ENCODE measurements at regions not wholly inside any gene's neighbourhood (a gene's known extent, or its start where the extent isn't known, plus 50 kb on each side); places are given as distances from the start of the nearest gene placed in this dataset.

DNA sequence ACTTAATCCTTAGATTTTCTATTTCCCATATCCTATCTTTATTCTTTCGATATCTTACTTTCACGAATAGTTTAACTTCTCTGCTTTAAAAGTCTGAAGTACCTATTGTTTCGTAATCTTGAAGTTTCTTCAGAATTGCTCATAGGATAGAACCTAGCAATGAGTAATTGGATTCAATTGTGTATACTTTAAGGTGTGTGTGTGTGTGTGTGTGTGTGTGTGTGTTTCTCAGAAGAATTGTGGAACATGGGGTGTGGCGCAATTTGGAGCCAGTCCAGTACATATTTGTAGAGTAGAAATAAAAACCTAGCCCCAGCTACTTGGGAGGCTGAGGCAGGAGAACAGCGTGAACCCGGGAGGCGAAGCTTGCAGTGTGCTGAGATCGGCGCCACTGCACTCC, 897.6 kb downstream of the BCL11A start:
- Histone ChIP-seq H3K4me3 (replicated peaks; ENCODE audit: insufficient read depth, low read length) (no peak overlapping the region), H3K27ac (replicated peaks) (no peak overlapping the region), H3K27me3 (ENCODE audit: insufficient read depth, poor library complexity, severe bottlenecking) (no peaks in the 10 kb centered on the region)
- DNase-seq (ENCODE audit: low read depth in 1 of 2, low spot score in 1 of 2): no peak
- TF ChIP-seq SPI1 (IDR thresholded peaks at IDR 0.05; ENCODE audit: borderline replicate concordance, low read depth): no peak
- TF ChIP-seq, protein P1, sequence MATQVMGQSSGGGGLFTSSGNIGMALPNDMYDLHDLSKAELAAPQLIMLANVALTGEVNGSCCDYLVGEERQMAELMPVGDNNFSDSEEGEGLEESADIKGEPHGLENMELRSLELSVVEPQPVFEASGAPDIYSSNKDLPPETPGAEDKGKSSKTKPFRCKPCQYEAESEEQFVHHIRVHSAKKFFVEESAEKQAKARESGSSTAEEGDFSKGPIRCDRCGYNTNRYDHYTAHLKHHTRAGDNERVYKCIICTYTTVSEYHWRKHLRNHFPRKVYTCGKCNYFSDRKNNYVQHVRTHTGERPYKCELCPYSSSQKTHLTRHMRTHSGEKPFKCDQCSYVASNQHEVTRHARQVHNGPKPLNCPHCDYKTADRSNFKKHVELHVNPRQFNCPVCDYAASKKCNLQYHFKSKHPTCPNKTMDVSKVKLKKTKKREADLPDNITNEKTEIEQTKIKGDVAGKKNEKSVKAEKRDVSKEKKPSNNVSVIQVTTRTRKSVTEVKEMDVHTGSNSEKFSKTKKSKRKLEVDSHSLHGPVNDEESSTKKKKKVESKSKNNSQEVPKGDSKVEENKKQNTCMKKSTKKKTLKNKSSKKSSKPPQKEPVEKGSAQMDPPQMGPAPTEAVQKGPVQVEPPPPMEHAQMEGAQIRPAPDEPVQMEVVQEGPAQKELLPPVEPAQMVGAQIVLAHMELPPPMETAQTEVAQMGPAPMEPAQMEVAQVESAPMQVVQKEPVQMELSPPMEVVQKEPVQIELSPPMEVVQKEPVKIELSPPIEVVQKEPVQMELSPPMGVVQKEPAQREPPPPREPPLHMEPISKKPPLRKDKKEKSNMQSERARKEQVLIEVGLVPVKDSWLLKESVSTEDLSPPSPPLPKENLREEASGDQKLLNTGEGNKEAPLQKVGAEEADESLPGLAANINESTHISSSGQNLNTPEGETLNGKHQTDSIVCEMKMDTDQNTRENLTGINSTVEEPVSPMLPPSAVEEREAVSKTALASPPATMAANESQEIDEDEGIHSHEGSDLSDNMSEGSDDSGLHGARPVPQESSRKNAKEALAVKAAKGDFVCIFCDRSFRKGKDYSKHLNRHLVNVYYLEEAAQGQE (IDR thresholded peaks at IDR 0.05; ENCODE audit: insufficient replicate concordance, low read depth): no peak
- TF ChIP-seq, protein P2, sequence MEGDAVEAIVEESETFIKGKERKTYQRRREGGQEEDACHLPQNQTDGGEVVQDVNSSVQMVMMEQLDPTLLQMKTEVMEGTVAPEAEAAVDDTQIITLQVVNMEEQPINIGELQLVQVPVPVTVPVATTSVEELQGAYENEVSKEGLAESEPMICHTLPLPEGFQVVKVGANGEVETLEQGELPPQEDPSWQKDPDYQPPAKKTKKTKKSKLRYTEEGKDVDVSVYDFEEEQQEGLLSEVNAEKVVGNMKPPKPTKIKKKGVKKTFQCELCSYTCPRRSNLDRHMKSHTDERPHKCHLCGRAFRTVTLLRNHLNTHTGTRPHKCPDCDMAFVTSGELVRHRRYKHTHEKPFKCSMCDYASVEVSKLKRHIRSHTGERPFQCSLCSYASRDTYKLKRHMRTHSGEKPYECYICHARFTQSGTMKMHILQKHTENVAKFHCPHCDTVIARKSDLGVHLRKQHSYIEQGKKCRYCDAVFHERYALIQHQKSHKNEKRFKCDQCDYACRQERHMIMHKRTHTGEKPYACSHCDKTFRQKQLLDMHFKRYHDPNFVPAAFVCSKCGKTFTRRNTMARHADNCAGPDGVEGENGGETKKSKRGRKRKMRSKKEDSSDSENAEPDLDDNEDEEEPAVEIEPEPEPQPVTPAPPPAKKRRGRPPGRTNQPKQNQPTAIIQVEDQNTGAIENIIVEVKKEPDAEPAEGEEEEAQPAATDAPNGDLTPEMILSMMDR (IDR thresholded peaks at IDR 0.05; ENCODE audit: insufficient read depth, low read length): no peak
- TF ChIP-seq POLR2AphosphoS5 (IDR thresholded peaks at IDR 0.05; ENCODE audit: low read depth): no peak
- TF ChIP-seq GABPA (IDR thresholded peaks at IDR 0.05; ENCODE audit: low read depth): no peak

DNA sequence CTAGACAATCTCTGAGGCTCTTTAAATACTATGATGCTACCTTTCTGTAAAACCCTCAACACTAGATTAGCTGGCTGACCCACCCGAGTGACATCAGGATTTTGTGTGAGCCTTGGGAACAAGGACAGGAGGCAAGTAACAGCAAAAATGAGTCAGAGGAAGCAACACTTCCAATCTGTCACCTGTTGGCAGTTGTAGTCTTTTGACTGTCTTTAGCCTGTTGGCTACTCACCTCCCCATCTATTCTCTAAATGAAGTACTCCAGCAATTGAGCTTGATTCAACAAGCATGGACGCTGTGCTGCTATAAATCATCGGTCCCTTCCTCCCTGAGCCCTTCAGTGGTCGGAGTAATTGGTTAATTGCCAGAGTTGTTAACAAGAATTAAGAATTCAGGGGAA, 898.7 kb downstream of the BCL11A start:
- Histone ChIP-seq H3K4me3 (replicated peaks; ENCODE audit: insufficient read depth, low read length) (no peak overlapping the region), H3K27ac (replicated peaks) (no peak overlapping the region), H3K27me3 (ENCODE audit: insufficient read depth, poor library complexity, severe bottlenecking) (no peaks in the 10 kb centered on the region)
- TF ChIP-seq, protein P2 (IDR thresholded peaks at IDR 0.05; ENCODE audit: insufficient read depth, low read length): no peak
- no peak for TF ChIP-seq POLR2AphosphoS5 (IDR thresholded peaks at IDR 0.05; ENCODE audit: low read depth)
- TF ChIP-seq, protein P1 (IDR thresholded peaks at IDR 0.05; ENCODE audit: insufficient replicate concordance, low read depth): no peak
- DNase-seq (ENCODE audit: low read depth in 1 of 2, low spot score in 1 of 2): no peak

DNA sequence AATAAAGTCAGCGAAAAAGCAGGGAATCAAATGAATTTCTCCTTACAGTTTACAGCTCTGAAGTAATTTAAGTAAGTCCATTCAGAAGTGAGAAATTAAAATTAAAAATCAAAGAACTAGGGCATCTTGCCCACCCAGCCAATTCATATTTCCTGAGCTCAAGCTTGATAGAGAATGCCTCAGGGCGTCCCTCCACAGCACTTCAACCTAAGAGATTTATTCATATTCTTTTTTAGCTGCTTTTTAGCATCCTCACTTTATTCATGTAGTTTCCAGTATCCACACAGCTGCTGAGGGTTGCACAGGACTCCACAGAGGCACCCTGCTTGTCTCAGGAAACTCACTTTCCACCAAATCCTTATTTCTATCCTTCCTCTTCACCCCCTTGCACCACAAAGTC, 900.3 kb downstream of the BCL11A start:
- no peak overlapping the region for H3K27ac ChIP-seq (replicated peaks)
- H3K27me3 ChIP-seq (ENCODE audit: insufficient read depth, poor library complexity, severe bottlenecking): no peaks in the 10 kb centered on the region
- H3K4me3 ChIP-seq (replicated peaks; ENCODE audit: insufficient read depth, low read length): no peak overlapping the region
- DNase-seq (ENCODE audit: low read depth in 1 of 2, low spot score in 1 of 2): no peak
- no peak for TF ChIP-seq SPI1 (IDR thresholded peaks at IDR 0.05; ENCODE audit: borderline replicate concordance, low read depth)
- TF ChIP-seq, protein P2 (IDR thresholded peaks at IDR 0.05; ENCODE audit: insufficient read depth, low read length): no peak
- no peak for TF ChIP-seq GABPA (IDR thresholded peaks at IDR 0.05; ENCODE audit: low read depth)

DNA sequence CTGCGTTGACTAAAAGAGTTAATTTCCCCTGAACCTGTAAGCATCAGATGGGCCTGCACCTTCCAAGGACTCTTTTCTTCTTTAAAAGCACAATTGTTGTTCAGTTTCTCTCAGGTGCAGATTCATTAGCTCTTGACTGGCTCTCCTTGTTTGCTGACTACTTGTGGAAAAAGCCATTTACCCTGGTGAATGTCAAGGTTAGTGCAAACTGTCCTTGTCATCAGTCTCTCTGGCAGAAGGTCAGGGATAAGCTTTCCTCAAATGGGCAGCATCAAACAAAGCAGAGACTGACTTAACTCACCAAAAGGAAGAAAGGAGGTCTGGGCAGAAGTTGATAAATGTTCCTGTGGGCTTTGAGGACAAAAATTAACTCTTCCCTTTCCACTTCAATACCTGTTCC, 922.7 kb downstream of the BCL11A start:
- TF ChIP-seq GABPA (IDR thresholded peaks at IDR 0.05; ENCODE audit: low read depth): no peak
- TF ChIP-seq, protein P2 (IDR thresholded peaks at IDR 0.05; ENCODE audit: insufficient read depth, low read length): no peak
- TF ChIP-seq POLR2AphosphoS5 (IDR thresholded peaks at IDR 0.05; ENCODE audit: low read depth): no peak
- TF ChIP-seq, protein P1 (IDR thresholded peaks at IDR 0.05; ENCODE audit: insufficient replicate concordance, low read depth): no peak
- no peak for TF ChIP-seq SPI1 (IDR thresholded peaks at IDR 0.05; ENCODE audit: borderline replicate concordance, low read depth)
- Histone ChIP-seq H3K27ac (replicated peaks) (no peak overlapping the region), H3K27me3 (ENCODE audit: insufficient read depth, poor library complexity, severe bottlenecking) (no peaks in the 10 kb centered on the region), H3K4me3 (replicated peaks; ENCODE audit: insufficient read depth, low read length) (no peak overlapping the region)
- no peak for DNase-seq (ENCODE audit: low read depth in 1 of 2, low spot score in 1 of 2)

Measured in HL-60 (cell line).